WTC11 (cell line): ENCODE measurements at regions not wholly inside any gene's neighbourhood (a gene's known extent, or its start where the extent isn't known, plus 50 kb on each side); places are given as distances from the start of the nearest gene placed in this dataset.
A peak's percentile ranks its signal among the peaks of the same experiment; 100 is the strongest.

Source experiments
- ATAC-seq: fragments of 200-7000 bp; cut with Tn5 transposase; 2 replicates; pipeline ENCODE4 v1.10.0; 2021; ENCODE audit warnings: mild to moderate bottlenecking, moderate library complexity
- CTCF ChIA-PET: fragments of 300-600 bp; sonication (Branson Sonifier 250); formaldehyde crosslinking; loops from one replicate; lab custom pipeline; 2021; ENCODE audit warnings: antibody characterized with exemption; lab: Charles Lee
- POLR2A ChIA-PET: fragments of 350-600 bp; sonication (Branson Sonifier 250); formaldehyde crosslinking; loops from one replicate; lab custom pipeline; 2021; ENCODE audit warnings: antibody characterized with exemption; lab: Charles Lee
- DNase-seq: peaks from one replicate; pipeline ENCODE4 v3.0.0; 2021; ENCODE audit warnings: low spot score
- H3K27ac Mint-ChIP-seq: 2 replicates; pipeline ENCODE4 v1.8.0; 2021; ENCODE audit warnings: mixed read lengths
- H3K27me3 Mint-ChIP-seq: 2 replicates; pipeline ENCODE4 v1.8.0; 2021; ENCODE audit warnings: low read depth, mild to moderate bottlenecking, moderate library complexity, mixed read lengths
- H3K36me3 Mint-ChIP-seq: 2 replicates; pipeline ENCODE4 v1.8.0; 2021; ENCODE audit warnings: mixed read lengths
- H3K4me1 Mint-ChIP-seq: 2 replicates; pipeline ENCODE4 v1.8.0; 2022; ENCODE audit warnings: mixed read lengths
- H3K4me3 Mint-ChIP-seq: 2 replicates; pipeline ENCODE4 v1.8.0; 2021; ENCODE audit warnings: mild to moderate bottlenecking, moderate library complexity, mixed read lengths
- H3K9me3 Mint-ChIP-seq: 2 replicates; pipeline ENCODE4 v1.8.0; 2021; ENCODE audit warnings: mixed read lengths
- ARID4B ChIP-seq: sonication (generic); formaldehyde crosslinking; IDR thresholded peaks from 2 replicates; pipeline ENCODE4 v1.8.0; 2023; ENCODE audit warnings: missing genetic modification reagents, mild to moderate bottlenecking, borderline replicate concordance
- CBFB ChIP-seq: sonication (generic); formaldehyde crosslinking; IDR thresholded peaks from 2 replicates; pipeline ENCODE4 v1.8.1; 2022; ENCODE audit warnings: mild to moderate bottlenecking, low read depth, missing genetic modification reagents
- CREB1 ChIP-seq: sonication (generic); formaldehyde crosslinking; IDR thresholded peaks from 2 replicates; pipeline ENCODE4 v1.8.0; 2023; ENCODE audit warnings: mild to moderate bottlenecking, missing genetic modification reagents
- E2F4 ChIP-seq: sonication (generic); formaldehyde crosslinking; IDR thresholded peaks from 2 replicates; pipeline ENCODE4 v1.8.1; 2022; ENCODE audit warnings: low read depth, mild to moderate bottlenecking, moderate library complexity, missing genetic modification reagents, borderline replicate concordance
- GTF2I ChIP-seq: fragments of 250-450 bp; sonication (Bioruptor Pico); conservative IDR thresholded peaks from 2 replicates; pipeline ENCODE4 v1.4.0; 2021; ENCODE audit warnings: mild to moderate bottlenecking
- HMGA2 ChIP-seq: fragments of 250-450 bp; sonication (Bioruptor Pico); IDR thresholded peaks from 2 replicates; pipeline ENCODE4 v1.4.0; 2021; ENCODE audit warnings: mild to moderate bottlenecking, moderate library complexity
- MYBL2 ChIP-seq: sonication (generic); formaldehyde crosslinking; IDR thresholded peaks from 2 replicates; pipeline ENCODE4 v1.8.1; 2023; ENCODE audit warnings: mild to moderate bottlenecking, moderate library complexity, missing genetic modification reagents
- NR3C1 ChIP-seq: sonication (generic); formaldehyde crosslinking; conservative IDR thresholded peaks from 2 replicates; pipeline ENCODE4 v1.8.1; 2023; ENCODE audit warnings: low read depth, mild to moderate bottlenecking, missing genetic modification reagents
- TCF7 ChIP-seq: sonication (generic); formaldehyde crosslinking; IDR thresholded peaks from 2 replicates; pipeline ENCODE4 v1.8.0; 2022; ENCODE audit warnings: mild to moderate bottlenecking, low read depth, missing genetic modification reagents, moderate library complexity
- ZBTB21 ChIP-seq: sonication (generic); formaldehyde crosslinking; IDR thresholded peaks from 2 replicates; pipeline ENCODE4 v1.8.1; 2023; ENCODE audit warnings: mild to moderate bottlenecking, missing genetic modification reagents, borderline replicate concordance
- ZNF219 ChIP-seq: sonication (generic); formaldehyde crosslinking; IDR thresholded peaks from 2 replicates; pipeline ENCODE4 v1.8.0; 2023; ENCODE audit warnings: missing genetic modification reagents, mild to moderate bottlenecking, borderline replicate concordance
- ZNF232 ChIP-seq: sonication (generic); formaldehyde crosslinking; IDR thresholded peaks from 2 replicates; pipeline ENCODE4 v1.8.0; 2022; ENCODE audit warnings: mild to moderate bottlenecking, missing genetic modification reagents
- ZNF416 ChIP-seq: fragments of 250-450 bp; sonication (Bioruptor Pico); IDR thresholded peaks from 2 replicates; pipeline ENCODE4 v1.9.0; 2021; ENCODE audit warnings: mild to moderate bottlenecking, inconsistent platforms
- TF ChIP-seq, protein P1 (sequence below): sonication (generic); formaldehyde crosslinking; IDR thresholded peaks from 2 replicates; pipeline ENCODE4 v1.8.1; 2023; ENCODE audit warnings: mild to moderate bottlenecking, missing genetic modification reagents, borderline replicate concordance
- TF ChIP-seq, protein P2 (sequence below): sonication (generic); formaldehyde crosslinking; IDR thresholded peaks from 2 replicates; pipeline ENCODE4 v1.8.1; 2022; ENCODE audit warnings: missing genetic modification reagents, borderline replicate concordance
- TF ChIP-seq, protein P3 (sequence below): sonication (generic); formaldehyde crosslinking; IDR thresholded peaks from 2 replicates; pipeline ENCODE4 v1.8.0; 2022; ENCODE audit warnings: mild to moderate bottlenecking, missing genetic modification reagents

DNA sequence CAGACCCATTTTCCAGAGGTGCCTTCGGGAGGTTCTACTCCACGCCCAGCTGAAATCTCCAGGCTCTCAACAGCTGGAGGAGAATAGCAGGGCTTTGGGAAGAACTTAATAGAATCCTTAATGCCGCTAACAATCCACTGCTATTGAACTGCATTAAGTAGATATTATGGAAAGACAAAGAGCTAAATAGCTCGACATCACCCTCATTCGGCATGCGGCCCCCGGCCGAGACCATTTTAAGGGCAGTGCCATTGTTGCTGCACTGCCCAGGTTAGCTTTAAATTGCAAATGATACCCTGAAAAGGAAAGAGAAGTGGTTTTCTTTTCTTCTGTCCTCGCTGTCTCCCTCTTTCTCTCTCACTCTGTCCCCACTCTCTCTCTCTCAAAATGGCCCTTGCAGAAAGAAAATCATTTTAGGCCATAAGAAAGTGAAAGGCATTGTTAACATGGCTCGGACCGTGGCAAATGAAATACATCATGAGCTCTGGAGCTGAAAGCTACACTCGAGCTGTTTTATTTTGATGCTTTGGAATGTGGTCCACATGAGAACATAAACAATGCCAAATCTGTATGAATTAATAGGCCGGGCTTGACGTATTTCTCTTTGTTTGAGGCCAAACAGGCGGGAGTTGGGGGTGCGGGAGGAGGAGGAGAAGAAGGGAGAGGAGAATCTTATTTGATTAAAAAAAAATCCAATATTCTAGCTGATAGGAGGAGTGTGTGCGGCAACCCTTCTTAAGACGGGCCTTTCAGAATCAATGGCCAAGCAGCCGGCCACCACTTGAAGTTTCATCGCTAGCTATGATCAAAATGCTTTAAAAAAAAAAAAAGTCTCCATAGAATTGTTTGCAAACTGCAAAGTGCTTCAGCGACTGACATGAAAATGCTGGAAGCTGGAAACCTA is 298.8 kb upstream of the IRX3 start:
- Mint-ChIP-seq H3K27me3 (peaks cover 18% of the 10 kb centered on the region), H3K9me3 (no peaks in the 10 kb centered on the region), H3K4me3 (peak overlapping the region; percentile 22), H3K36me3 (no peaks in the 10 kb centered on the region), H3K4me1 (peaks cover 45% of the 10 kb centered on the region), H3K27ac (peak overlapping the region; percentile 67)
- ChIA-PET CTCF (interaction anchor here (0.6 to 1.3 kb wide), 3 partner anchors 9 to 793 kb away, joined by 3 to 7 read pairs (median 3); partner anchors contain the start of gene IRX5), POLR2A (interaction anchor here (0.9 kb wide), 1 partner anchor 10 kb away, joined by 3 read pairs; no protein-coding TSS in a partner anchor)
- DNase-seq (no peak), ATAC-seq (peak; percentile 73)
- no peak for TF ChIP-seq HMGA2 (CRISPR knock-in tag)
- 0 out of 2 replicates have a peak, but pooled peaks have one; percentile 6 for TF ChIP-seq GTF2I (CRISPR knock-in tag)

DNA sequence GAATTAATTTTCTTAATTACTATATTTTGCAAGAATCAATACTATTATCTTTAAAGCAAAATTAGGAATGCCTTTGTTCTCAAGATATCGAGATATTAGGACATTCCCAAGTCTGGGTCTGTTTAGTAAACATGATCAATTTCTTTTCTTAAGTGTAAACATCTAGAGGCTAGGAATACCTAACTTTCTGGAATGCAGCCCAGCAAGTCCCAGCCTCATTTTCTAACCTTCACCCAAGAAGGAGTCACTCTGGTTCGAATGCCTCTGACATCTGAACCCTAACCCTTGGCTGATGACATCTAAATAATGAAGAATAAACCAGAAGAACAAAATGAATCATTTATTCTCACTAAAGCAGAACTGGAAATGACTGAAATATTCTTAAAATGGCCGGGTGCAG is 297.5 kb upstream of the IRX3 start:
- CTCF ChIA-PET: no interaction called here
- POLR2A ChIA-PET: no interaction called here
- H3K4me1 Mint-ChIP-seq: peaks cover 35% of the 10 kb centered on the region

GRCh38 chr16:54582631-54583250 is 296.2 kb upstream of the IRX3 start:
- ChIA-PET CTCF (no interaction called here), POLR2A (no interaction called here)
- DNase-seq (no peak), ATAC-seq (no peak)
- no peaks in the 10 kb centered on the region for H3K9me3 Mint-ChIP-seq
- peaks cover 31% of the 10 kb centered on the region for H3K4me1 Mint-ChIP-seq
- H3K27me3 Mint-ChIP-seq: peaks cover 15% of the 10 kb centered on the region
- TF ChIP-seq ZNF232 (no peak), NR3C1 (CRISPR knock-in tag) (no peak), ZNF416 (no peak), CBFB (CRISPR knock-in tag) (no peak), MYBL2 (CRISPR knock-in tag) (no peak), TCF7 (CRISPR knock-in tag) (no peak), E2F4 (CRISPR knock-in tag) (no peak), ZNF219 (CRISPR knock-in tag) (no peak), ZBTB21 (CRISPR knock-in tag) (no peak), ARID4B (CRISPR knock-in tag) (no peak)
- TF ChIP-seq, protein P1, sequence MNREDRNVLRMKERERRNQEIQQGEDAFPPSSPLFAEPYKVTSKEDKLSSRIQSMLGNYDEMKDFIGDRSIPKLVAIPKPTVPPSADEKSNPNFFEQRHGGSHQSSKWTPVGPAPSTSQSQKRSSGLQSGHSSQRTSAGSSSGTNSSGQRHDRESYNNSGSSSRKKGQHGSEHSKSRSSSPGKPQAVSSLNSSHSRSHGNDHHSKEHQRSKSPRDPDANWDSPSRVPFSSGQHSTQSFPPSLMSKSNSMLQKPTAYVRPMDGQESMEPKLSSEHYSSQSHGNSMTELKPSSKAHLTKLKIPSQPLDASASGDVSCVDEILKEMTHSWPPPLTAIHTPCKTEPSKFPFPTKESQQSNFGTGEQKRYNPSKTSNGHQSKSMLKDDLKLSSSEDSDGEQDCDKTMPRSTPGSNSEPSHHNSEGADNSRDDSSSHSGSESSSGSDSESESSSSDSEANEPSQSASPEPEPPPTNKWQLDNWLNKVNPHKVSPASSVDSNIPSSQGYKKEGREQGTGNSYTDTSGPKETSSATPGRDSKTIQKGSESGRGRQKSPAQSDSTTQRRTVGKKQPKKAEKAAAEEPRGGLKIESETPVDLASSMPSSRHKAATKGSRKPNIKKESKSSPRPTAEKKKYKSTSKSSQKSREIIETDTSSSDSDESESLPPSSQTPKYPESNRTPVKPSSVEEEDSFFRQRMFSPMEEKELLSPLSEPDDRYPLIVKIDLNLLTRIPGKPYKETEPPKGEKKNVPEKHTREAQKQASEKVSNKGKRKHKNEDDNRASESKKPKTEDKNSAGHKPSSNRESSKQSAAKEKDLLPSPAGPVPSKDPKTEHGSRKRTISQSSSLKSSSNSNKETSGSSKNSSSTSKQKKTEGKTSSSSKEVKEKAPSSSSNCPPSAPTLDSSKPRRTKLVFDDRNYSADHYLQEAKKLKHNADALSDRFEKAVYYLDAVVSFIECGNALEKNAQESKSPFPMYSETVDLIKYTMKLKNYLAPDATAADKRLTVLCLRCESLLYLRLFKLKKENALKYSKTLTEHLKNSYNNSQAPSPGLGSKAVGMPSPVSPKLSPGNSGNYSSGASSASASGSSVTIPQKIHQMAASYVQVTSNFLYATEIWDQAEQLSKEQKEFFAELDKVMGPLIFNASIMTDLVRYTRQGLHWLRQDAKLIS (CRISPR knock-in tag): no peak
- TF ChIP-seq, protein P2, sequence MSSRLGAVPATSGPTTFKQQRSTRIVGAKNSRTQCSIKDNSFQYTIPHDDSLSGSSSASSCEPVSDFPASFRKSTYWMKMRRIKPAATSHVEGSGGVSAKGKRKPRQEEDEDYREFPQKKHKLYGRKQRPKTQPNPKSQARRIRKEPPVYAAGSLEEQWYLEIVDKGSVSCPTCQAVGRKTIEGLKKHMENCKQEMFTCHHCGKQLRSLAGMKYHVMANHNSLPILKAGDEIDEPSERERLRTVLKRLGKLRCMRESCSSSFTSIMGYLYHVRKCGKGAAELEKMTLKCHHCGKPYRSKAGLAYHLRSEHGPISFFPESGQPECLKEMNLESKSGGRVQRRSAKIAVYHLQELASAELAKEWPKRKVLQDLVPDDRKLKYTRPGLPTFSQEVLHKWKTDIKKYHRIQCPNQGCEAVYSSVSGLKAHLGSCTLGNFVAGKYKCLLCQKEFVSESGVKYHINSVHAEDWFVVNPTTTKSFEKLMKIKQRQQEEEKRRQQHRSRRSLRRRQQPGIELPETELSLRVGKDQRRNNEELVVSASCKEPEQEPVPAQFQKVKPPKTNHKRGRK (CRISPR knock-in tag): no peak
- TF ChIP-seq, protein P3, sequence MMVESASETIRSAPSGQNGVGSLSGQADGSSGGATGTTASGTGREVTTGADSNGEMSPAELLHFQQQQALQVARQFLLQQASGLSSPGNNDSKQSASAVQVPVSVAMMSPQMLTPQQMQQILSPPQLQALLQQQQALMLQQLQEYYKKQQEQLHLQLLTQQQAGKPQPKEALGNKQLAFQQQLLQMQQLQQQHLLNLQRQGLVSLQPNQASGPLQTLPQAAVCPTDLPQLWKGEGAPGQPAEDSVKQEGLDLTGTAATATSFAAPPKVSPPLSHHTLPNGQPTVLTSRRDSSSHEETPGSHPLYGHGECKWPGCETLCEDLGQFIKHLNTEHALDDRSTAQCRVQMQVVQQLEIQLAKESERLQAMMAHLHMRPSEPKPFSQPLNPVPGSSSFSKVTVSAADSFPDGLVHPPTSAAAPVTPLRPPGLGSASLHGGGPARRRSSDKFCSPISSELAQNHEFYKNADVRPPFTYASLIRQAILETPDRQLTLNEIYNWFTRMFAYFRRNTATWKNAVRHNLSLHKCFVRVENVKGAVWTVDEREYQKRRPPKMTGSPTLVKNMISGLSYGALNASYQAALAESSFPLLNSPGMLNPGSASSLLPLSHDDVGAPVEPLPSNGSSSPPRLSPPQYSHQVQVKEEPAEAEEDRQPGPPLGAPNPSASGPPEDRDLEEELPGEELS (CRISPR knock-in tag): no peak
- no peaks in the 10 kb centered on the region for H3K36me3 Mint-ChIP-seq
- no peak overlapping the region for H3K4me3 Mint-ChIP-seq
- H3K27ac Mint-ChIP-seq: no peak overlapping the region

More for the DNA sequence above, 297.5 kb upstream of the IRX3 start:
- H3K36me3 Mint-ChIP-seq: no peaks in the 10 kb centered on the region
- H3K9me3 Mint-ChIP-seq: no peaks in the 10 kb centered on the region
- H3K4me3 Mint-ChIP-seq: no peak overlapping the region
- DNase-seq (no peak), ATAC-seq (no peak)
- TF ChIP-seq CREB1 (CRISPR knock-in tag): no peak
- no peak overlapping the region for H3K27ac Mint-ChIP-seq
- H3K27me3 Mint-ChIP-seq: peaks cover 13% of the 10 kb centered on the region
